HepG2 (cell line): ENCODE measurements at regions not wholly inside any gene's neighbourhood (a gene's known extent, or its start where the extent isn't known, plus 50 kb on each side); places are given as distances from the start of the nearest gene placed in this dataset.
A peak's percentile ranks its signal among the peaks of the same experiment; 100 is the strongest.

Source experiments
- ATAC-seq: fragments of 200-7000 bp; cut with Tn5 transposase; 3 replicates; pipeline ENCODE4 v1.9.1; 2020; ENCODE audit warnings: mild to moderate bottlenecking, moderate library complexity
- BruUV-seq: library from RNA; stranded (reverse); fragments of 400-500 nt; replicated peaks from 2 replicates; lab custom pipeline; 2021; lab: Mats Ljungman, UMichigan
- CTCF ChIA-PET: fragments of 300-600 bp; formaldehyde crosslinking; extraction: SDS; loops from one replicate; lab custom pipeline; 2021; ENCODE audit warnings: low total read pairs, inconsistent platforms, low intra/inter-chr PET ratio; lab: Yijun Ruan, JAX
- POLR2A ChIA-PET: fragments of 350-600 bp; sonication (Branson Sonifier 250); formaldehyde crosslinking; loops from one replicate; lab custom pipeline; 2020; ENCODE audit warnings: antibody characterized with exemption, inconsistent platforms; lab: Yijun Ruan, JAX
- DNase-seq: peaks from one replicate; pipeline ENCODE4 v3.0.0-alpha.2; 2015; ENCODE audit warnings: low spot score
- FAIRE-seq: peaks from 3 replicates; lab custom pipeline; 2011; peaks lifted over from hg19 to GRCh38; lab: Jason Lieb, UNC
- H2AFZ ChIP-seq: one replicate; pipeline ENCODE4 v1.6.1; 2011; ENCODE audit warnings: low read length, inconsistent platforms
- H3K27ac ChIP-seq: fragments of 300-600 bp; 3 replicates; pipeline ENCODE4 v1.8.0; 2011; ENCODE audit warnings: mixed run types, mild to moderate bottlenecking, mixed read lengths, low read length, inconsistent platforms; ENCODE audit not compliant: insufficient read depth; ENCODE audit errors: extremely low read length
- H3K27me3 ChIP-seq, 2 experiments: fragments of 200-600 bp in 1 of 2; 2 replicates in 1 of 2; 3 replicates in 1 of 2; pipeline versions ENCODE4 v1.6.0 to v1.8.0; 2011; ENCODE audit warnings: low read length in 2 of 2, mild to moderate bottlenecking in 2 of 2, moderate library complexity in 2 of 2, inconsistent platforms in 1 of 2; ENCODE audit not compliant: insufficient read depth in 2 of 2, control insufficient read depth in 1 of 2
- H3K36me3 ChIP-seq, 2 experiments: fragments of 200-600 bp in 1 of 2; replicated peaks in 1 of 2; 2 replicates in 1 of 2; 3 replicates in 1 of 2; pipeline versions ENCODE4 v1.5.1 to v1.8.0; 2011; ENCODE audit warnings: low read length in 2 of 2, inconsistent platforms in 1 of 2; ENCODE audit not compliant: insufficient read depth in 2 of 2, control insufficient read depth in 1 of 2
- H3K4me1 ChIP-seq: 2 replicates; pipeline ENCODE4 v1.5.1; 2012; ENCODE audit warnings: low read length, inconsistent platforms; ENCODE audit not compliant: insufficient read depth
- H3K4me2 ChIP-seq: 2 replicates; pipeline ENCODE4 v1.6.0; 2011; ENCODE audit warnings: low read depth, low read length, inconsistent platforms
- H3K4me3 ChIP-seq, 3 experiments: fragments of 200-600 bp in 1 of 3; sonication (generic), shearing (Covaris generic) in 1 of 3; replicated peaks in 1 of 3; 2 replicates each; pipeline ENCODE4 v1.5.1; 2011 to 2016; ENCODE audit warnings: low read length in 3 of 3, inconsistent platforms in 2 of 3, low read depth in 2 of 3, mild to moderate bottlenecking in 2 of 3, control low read depth in 1 of 3, mixed read lengths in 1 of 3; ENCODE audit not compliant: insufficient read depth in 1 of 3
- H3K79me2 ChIP-seq: one replicate; pipeline ENCODE4 v1.6.1; 2011; ENCODE audit warnings: low read length, inconsistent platforms; ENCODE audit not compliant: insufficient read depth
- H3K9ac ChIP-seq: 2 replicates; pipeline ENCODE4 v1.6.0; 2011; ENCODE audit warnings: mild to moderate bottlenecking, low read depth, low read length, inconsistent platforms; ENCODE audit not compliant: insufficient read depth
- H3K9me3 ChIP-seq: 2 replicates; pipeline ENCODE4 v1.5.1; 2012; ENCODE audit warnings: mild to moderate bottlenecking, low read length
- H4K20me1 ChIP-seq: 2 replicates; pipeline ENCODE4 v1.6.0; 2011; ENCODE audit warnings: inconsistent platforms, mild to moderate bottlenecking, low read length, moderate library complexity; ENCODE audit not compliant: insufficient read depth
- BRCA1 ChIP-seq: sonication (generic); formaldehyde crosslinking; IDR thresholded peaks from 2 replicates; pipeline ENCODE4 v1.4.0; 2020; ENCODE audit warnings: missing genetic modification reagents
- CERS6 ChIP-seq: sonication (generic); formaldehyde crosslinking; IDR thresholded peaks from 2 replicates; pipeline ENCODE4 v1.5.0; 2020; ENCODE audit warnings: missing genetic modification reagents
- DNMT3B ChIP-seq: conservative IDR thresholded peaks from 2 replicates; pipeline ENCODE4 v1.6.1; 2016; ENCODE audit warnings: missing biosample characterization, control low read depth
- FIP1L1 ChIP-seq: fragments of 200-400 bp; formaldehyde crosslinking; IDR thresholded peaks from 2 replicates; pipeline ENCODE4 v1.6.1; 2018; ENCODE audit warnings: low read depth, mild to moderate bottlenecking, low read length, moderate library complexity, borderline replicate concordance; ENCODE audit not compliant: insufficient read depth
- FOSL1 ChIP-seq: sonication (generic); formaldehyde crosslinking; IDR thresholded peaks from 2 replicates; pipeline ENCODE4 v1.9.0; 2021; ENCODE audit warnings: missing genetic modification reagents, borderline replicate concordance
- GRHL1 ChIP-seq: sonication (generic); formaldehyde crosslinking; conservative IDR thresholded peaks from 2 replicates; pipeline ENCODE4 v1.8.0; 2022; ENCODE audit warnings: missing genetic modification reagents
- KMT2B ChIP-seq: IDR thresholded peaks from 2 replicates; pipeline ENCODE4 v1.6.1; 2016; ENCODE audit warnings: missing genetic modification reagents, missing compliant biosample characterization
- MXD4 ChIP-seq: IDR thresholded peaks from 2 replicates; pipeline ENCODE4 v1.6.1; 2016; ENCODE audit warnings: mild to moderate bottlenecking, missing biosample characterization, missing genetic modification reagents
- TRIM22 ChIP-seq: fragments of 450-650 bp; IDR thresholded peaks from 2 replicates; pipeline ENCODE4 v1.6.1; 2017
- ZEB1 ChIP-seq: IDR thresholded peaks from 2 replicates; pipeline ENCODE4 v1.6.1; 2012; ENCODE audit warnings: mild to moderate bottlenecking, low read depth, inconsistent platforms; ENCODE audit not compliant: insufficient replicate concordance
- ZNF121 ChIP-seq: sonication (generic); formaldehyde crosslinking; IDR thresholded peaks from 2 replicates; pipeline ENCODE4 v1.5.0; 2020; ENCODE audit warnings: mild to moderate bottlenecking, missing genetic modification reagents
- ZNF33A ChIP-seq: sonication (generic); formaldehyde crosslinking; IDR thresholded peaks from 2 replicates; pipeline ENCODE4 v1.5.1; 2020; ENCODE audit warnings: missing genetic modification reagents, mild to moderate bottlenecking, moderate library complexity, borderline replicate concordance
- ZNF350 ChIP-seq: sonication (generic); formaldehyde crosslinking; IDR thresholded peaks from 2 replicates; pipeline ENCODE4 v1.4.0; 2020; ENCODE audit warnings: mild to moderate bottlenecking, low read depth, missing genetic modification reagents, borderline replicate concordance
- ZNF431 ChIP-seq: sonication (generic); formaldehyde crosslinking; IDR thresholded peaks from 2 replicates; pipeline ENCODE4 v1.9.0; 2022; ENCODE audit warnings: missing genetic modification reagents, low read depth, mild to moderate bottlenecking, borderline replicate concordance
- ZNF564 ChIP-seq: sonication (generic); formaldehyde crosslinking; IDR thresholded peaks from 2 replicates; pipeline ENCODE4 v1.8.1; 2023; ENCODE audit warnings: mild to moderate bottlenecking, missing genetic modification reagents
- ZNF615 ChIP-seq: sonication (generic); formaldehyde crosslinking; IDR thresholded peaks from 2 replicates; pipeline ENCODE4 v1.5.0; 2020; ENCODE audit warnings: mild to moderate bottlenecking, missing genetic modification reagents, borderline replicate concordance
- ZNF776 ChIP-seq: sonication (generic); formaldehyde crosslinking; IDR thresholded peaks from 2 replicates; pipeline ENCODE4 v1.4.0; 2020; ENCODE audit warnings: mild to moderate bottlenecking, missing genetic modification reagents
- ZNF800 ChIP-seq: sonication (generic); formaldehyde crosslinking; IDR thresholded peaks from 2 replicates; pipeline ENCODE4 v1.4.0; 2020; ENCODE audit warnings: missing genetic modification reagents
- WGBS: methylation state at CpG from one replicate; pipeline ENCODE4 v1.1.6; 2017; ENCODE audit warnings: low lambda C conversion rate; 5-methylcytosine and 5-hydroxymethylcytosine counted together
- in situ Hi-C: cut with HindIII; loops from 2 replicates; pipeline ENCODE4 v1.10.0; 2017; ENCODE audit warnings: low pct_unique_long_range_greater_than_20kb; ENCODE audit not compliant: extremely low pct_ligation_motif_present
- intact Hi-C: fragments of 100-400 bp; cut with micrococcal nuclease; formaldehyde crosslinking; loops from one replicate; pipeline ENCODE4 v1.10.0; 2022; ENCODE audit not compliant: unreplicated experiment

GRCh38 chr13:22789027-22789593, 391.7 kb upstream of the SGCG start (continued):
- no peak for TF ChIP-seq DNMT3B
- no peak for TF ChIP-seq FOSL1 (CRISPR knock-in tag)
- no peak for TF ChIP-seq TRIM22
- no peak for TF ChIP-seq BRCA1 (CRISPR knock-in tag)

- in situ Hi-C loops (loop anchor here (25.0 kb wide), 1 partner anchor 1178 kb away; the partner anchor contains the start of gene MICU2), intact Hi-C loops (loop anchor here (5.0 to 10.0 kb wide), 3 partner anchors 945 to 1495 kb away; no protein-coding TSS in a partner anchor)
- ChIA-PET CTCF (no interaction called here), POLR2A (no interaction called here)
- WGBS, result 79% methylated on average over 3 of the region's 3 CpGs
- ATAC-seq, result no peak
- no TSS peak for BruUV-seq
- no peaks in the 10 kb centered on the region for H3K9me3 ChIP-seq
- no peak overlapping the region for H3K27ac ChIP-seq
- no peaks in the 10 kb centered on the region for H3K27me3 ChIP-seq
- DNase-seq, result no peak
- 0 out of 2 replicates have a peak overlapping the region, but pooled peaks have one; percentile 77 for H3K4me2 ChIP-seq
- no peaks in the 10 kb centered on the region for H4K20me1 ChIP-seq
- no peak overlapping the region for H2AFZ ChIP-seq
- H3K4me3 ChIP-seq, result no peak overlapping the region
- H3K9ac ChIP-seq, result no peak overlapping the region
- no peak for FAIRE-seq
- H3K79me2 ChIP-seq, result no peaks in the 10 kb centered on the region
- no peaks in the 10 kb centered on the region for H3K36me3 ChIP-seq
- peaks cover 70% of the 10 kb centered on the region for H3K4me1 ChIP-seq
- TF ChIP-seq CERS6, result no peak
- TF ChIP-seq ZEB1, result no peak
- TF ChIP-seq ZNF33A, result no peak
- TF ChIP-seq KMT2B (CRISPR knock-in tag), result no peak
- no peak for TF ChIP-seq MXD4 (CRISPR knock-in tag)
- TF ChIP-seq ZNF800 (CRISPR knock-in tag), result no peak
- no peak for TF ChIP-seq ZNF431 (CRISPR knock-in tag)
- no peak for TF ChIP-seq ZNF776
- TF ChIP-seq FIP1L1, result no peak
- TF ChIP-seq ZNF615 (CRISPR knock-in tag), result no peak
- TF ChIP-seq ZNF564, result no peak
- no peak for TF ChIP-seq ZNF121 (CRISPR knock-in tag)
- no peak for TF ChIP-seq GRHL1
- no peak for TF ChIP-seq ZNF350 (CRISPR knock-in tag)
These were observed 390.9 kb upstream of the SGCG start for GRCh38 chr13:22789916-22790315.
